Peyer's patch (tissue), 4 donors: ENCODE measurements at regions not wholly inside any gene's neighbourhood (a gene's known extent, or its start where the extent isn't known, plus 50 kb on each side); places are given as distances from the start of the nearest gene placed in this dataset.
"Not testable (repeated sequence)": the region's sequence is repeated elsewhere in the genome, so short reads cannot be mapped to it uniquely, and the experiment has no call there.

Experiments
- CTCF ChIP-seq, 6 experiments: fragments of 450-650 bp in 4 of 6; fragments of 200-600 bp in 2 of 6; sonication (generic) in 1 of 6; IDR thresholded peaks; one replicate each; pipeline ENCODE4 v1.5.1; 2017 to 2019; ENCODE audit warnings: antibody characterized with exemption in 6 of 6, mild to moderate bottlenecking in 3 of 6, moderate library complexity in 1 of 6
- POLR2A ChIP-seq, 2 donors: fragments of 450-650 bp; IDR thresholded peaks; one replicate each; pipeline ENCODE4 v1.5.1; 2017; ENCODE audit warnings: antibody characterized with exemption in 2 of 2, mild to moderate bottlenecking in 2 of 2, moderate library complexity in 2 of 2

DNA sequence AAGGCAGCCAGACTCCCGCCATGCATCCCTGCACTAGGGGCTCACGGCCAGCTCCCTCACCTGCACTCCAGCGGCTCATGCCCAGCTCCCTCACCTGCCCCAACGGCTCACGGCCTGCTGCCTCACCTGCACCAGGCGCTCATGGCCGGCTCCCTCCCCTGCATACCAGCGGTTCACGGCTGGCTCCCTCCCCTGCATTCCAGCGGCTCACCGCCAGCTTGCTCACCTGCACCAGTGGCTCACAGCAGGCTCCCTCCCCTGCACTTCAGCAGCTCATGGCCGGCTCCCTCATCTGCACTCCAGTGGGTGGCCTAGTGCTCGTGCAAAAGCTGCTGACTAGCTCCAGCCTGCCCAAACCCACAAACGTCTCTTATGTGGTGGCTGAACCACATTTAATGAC, 3953.8 kb upstream of the OR11H1 start:
- TF ChIP-seq POLR2A, CTCF (IDR thresholded peaks at IDR 0.05): not testable (repeated sequence)
